SK-N-SH (cell line): ENCODE measurements at regions not wholly inside any gene's neighbourhood (a gene's known extent, or its start where the extent isn't known, plus 50 kb on each side); places are given as distances from the start of the nearest gene placed in this dataset.

Experiments
- CTCF ChIA-PET: fragments of 300-600, 350-600 bp; formaldehyde crosslinking; extraction: SDS; loops from one replicate; lab custom pipeline; 2021; lab: Yijun Ruan, JAX
- POLR2A ChIA-PET: fragments of 350-600 bp; sonication (Branson Sonifier 250); formaldehyde crosslinking; extraction: SDS; loops from one replicate; lab custom pipeline; 2020; ENCODE audit warnings: antibody characterized with exemption, inconsistent platforms; lab: Yijun Ruan, JAX
- DNase-seq: peaks from one replicate; pipeline ENCODE4 v3.0.0; 2012
- H2AFZ ChIP-seq: fragments of 200-600 bp; sonication (generic); 2 replicates; pipeline ENCODE4 v1.8.1; 2016; ENCODE audit warnings: antibody characterized with exemption, mild to moderate bottlenecking, low read depth
- H3F3A ChIP-seq: fragments of 200-600 bp; sonication (generic); replicated peaks from 2 replicates; pipeline ENCODE3; 2016; ENCODE audit warnings: antibody characterized with exemption, mild to moderate bottlenecking; ENCODE audit not compliant: insufficient read depth
- H3K27ac ChIP-seq, 2 experiments: fragments of 200-500 bp in 1 of 2; fragments of 200-600 bp in 1 of 2; sonication (Bioruptor generic) in 1 of 2; sonication (generic), shearing (Covaris generic) in 1 of 2; 2 replicates each; pipeline versions ENCODE4 v1.5.1 to v1.6.1; 2014 to 2016; ENCODE audit warnings: low read depth in 2 of 2, inconsistent platforms in 1 of 2, low read length in 1 of 2, mild to moderate bottlenecking in 1 of 2, mixed read lengths in 1 of 2
- H3K27me3 ChIP-seq: fragments of 200-600 bp; sonication (generic), shearing (Covaris generic); 2 replicates; pipeline ENCODE4 v1.6.1; 2016; ENCODE audit warnings: mixed run types; ENCODE audit not compliant: insufficient read depth
- H3K36me3 ChIP-seq, 2 experiments: fragments of 200-500 bp in 1 of 2; fragments of 200-600 bp in 1 of 2; sonication (Bioruptor generic) in 1 of 2; sonication (generic) in 1 of 2; replicated peaks in 1 of 2; 2 replicates each; pipeline versions ENCODE3 to v1.5.1; 2014 to 2016; ENCODE audit warnings: low read length in 1 of 2, mild to moderate bottlenecking in 1 of 2; ENCODE audit not compliant: insufficient read depth in 2 of 2, control insufficient read depth in 1 of 2
- H3K4me1 ChIP-seq, 2 experiments: fragments of 200-500 bp in 1 of 2; fragments of 200-600 bp in 1 of 2; sonication (Bioruptor generic) in 1 of 2; sonication (generic), shearing (Covaris generic) in 1 of 2; 2 replicates each; pipeline versions ENCODE4 v1.5.1 to v1.6.1; 2014 to 2016; ENCODE audit warnings: low read depth in 1 of 2, low read length in 1 of 2, mixed run types in 1 of 2; ENCODE audit not compliant: insufficient read depth in 2 of 2, control insufficient read depth in 1 of 2
- H3K4me2 ChIP-seq: fragments of 200-600 bp; sonication (generic), shearing (Covaris generic); 2 replicates; pipeline ENCODE4 v1.6.1; 2017; ENCODE audit warnings: mixed run types
- H3K4me3 ChIP-seq, 2 experiments: fragments of 200-500 bp in 1 of 2; fragments of 200-600 bp in 1 of 2; sonication (Bioruptor generic) in 1 of 2; sonication (generic), shearing (Covaris generic) in 1 of 2; 2 replicates each; pipeline versions ENCODE4 v1.5.1 to v1.8.1; 2014 to 2016; ENCODE audit warnings: low read depth in 2 of 2, inconsistent platforms in 1 of 2, low read length in 1 of 2, mild to moderate bottlenecking in 1 of 2, mixed read lengths in 1 of 2, moderate library complexity in 1 of 2
- H3K79me2 ChIP-seq: fragments of 200-600 bp; sonication (generic); 2 replicates; pipeline ENCODE4 v1.8.1; 2017; ENCODE audit warnings: mild to moderate bottlenecking; ENCODE audit not compliant: insufficient read depth
- H3K9ac ChIP-seq: fragments of 200-600 bp; sonication (generic); 2 replicates; pipeline ENCODE4 v1.6.1; 2017; ENCODE audit warnings: mixed run types
- H3K9me2 ChIP-seq: fragments of 200-600 bp; sonication (generic); 2 replicates; pipeline ENCODE4 v1.6.1; 2017; ENCODE audit warnings: mixed run types
- H3K9me3 ChIP-seq: fragments of 200-600 bp; sonication (generic); 2 replicates; pipeline ENCODE4 v1.6.1; 2017; ENCODE audit warnings: mixed run types, mild to moderate bottlenecking, moderate library complexity
- H4K20me1 ChIP-seq: fragments of 200-600 bp; sonication (generic); 2 replicates; pipeline ENCODE4 v1.6.1; 2017; ENCODE audit warnings: mild to moderate bottlenecking, mixed run types; ENCODE audit not compliant: insufficient read depth
- CHD2 ChIP-seq: fragments of 150-350 bp; IDR thresholded peaks from 2 replicates; pipeline ENCODE4 v1.6.1; 2018; ENCODE audit warnings: low read length; ENCODE audit not compliant: partially characterized antibody
- EP300 ChIP-seq, 2 experiments: IDR thresholded peaks; 2 replicates each; pipeline versions ENCODE4 v1.4.0 to v1.6.1; 2012; ENCODE audit warnings: borderline replicate concordance in 1 of 2, low read depth in 1 of 2, low read length in 1 of 2
- FOSL2 ChIP-seq: IDR thresholded peaks from 2 replicates; pipeline ENCODE4 v1.4.0; 2012; ENCODE audit warnings: low read depth, mild to moderate bottlenecking, moderate library complexity, borderline replicate concordance
- FOXJ3 ChIP-seq: sonication (generic); formaldehyde crosslinking; IDR thresholded peaks from 2 replicates; pipeline ENCODE4 v1.5.1; 2020; ENCODE audit warnings: mild to moderate bottlenecking, missing genetic modification reagents
- FOXM1 ChIP-seq: IDR thresholded peaks from 2 replicates; pipeline ENCODE4 v1.4.0; 2012; ENCODE audit warnings: low read depth, mild to moderate bottlenecking
- GATA2 ChIP-seq: sonication (generic); formaldehyde crosslinking; IDR thresholded peaks from 2 replicates; pipeline ENCODE4 v1.5.0; 2020; ENCODE audit warnings: mild to moderate bottlenecking, missing genetic modification reagents
- MEF2A ChIP-seq: IDR thresholded peaks from 2 replicates; pipeline ENCODE4 v1.4.0; 2012; ENCODE audit warnings: low read depth, borderline replicate concordance
- NFIC ChIP-seq: IDR thresholded peaks from 2 replicates; pipeline ENCODE4 v1.4.0; 2012; ENCODE audit warnings: borderline replicate concordance
- NRF1 ChIP-seq: IDR thresholded peaks from 2 replicates; pipeline ENCODE4 v1.6.1; 2012; ENCODE audit warnings: low read depth, mild to moderate bottlenecking, low read length
- RAD21 ChIP-seq: IDR thresholded peaks from 2 replicates; pipeline ENCODE4 v1.6.1; 2012; ENCODE audit warnings: mild to moderate bottlenecking, low read length
- RCOR1 ChIP-seq: fragments of 150-350 bp; IDR thresholded peaks from 2 replicates; pipeline ENCODE4 v1.6.1; 2017; ENCODE audit warnings: antibody characterized with exemption, low read length
- SMC3 ChIP-seq: IDR thresholded peaks from 2 replicates; pipeline ENCODE4 v1.6.1; 2012; ENCODE audit warnings: low read depth, low read length, improper control_type of control experiment
- TCF12 ChIP-seq: IDR thresholded peaks from 2 replicates; pipeline ENCODE4 v1.4.0; 2012
- TEAD4 ChIP-seq: IDR thresholded peaks from 2 replicates; pipeline ENCODE4 v1.4.0; 2012; ENCODE audit warnings: mild to moderate bottlenecking, borderline replicate concordance; ENCODE audit not compliant: insufficient read depth
- YY1 ChIP-seq: IDR thresholded peaks from 2 replicates; pipeline ENCODE4 v1.4.0; 2012; ENCODE audit warnings: low read depth, mild to moderate bottlenecking
- ZBTB33 ChIP-seq: IDR thresholded peaks from 2 replicates; pipeline ENCODE4 v1.4.0; 2012; ENCODE audit warnings: low read depth, borderline replicate concordance
- WGBS: methylation state at CpG from one replicate; pipeline ENCODE4 v1.1.6; 2017; ENCODE audit warnings: low lambda C conversion rate; 5-methylcytosine and 5-hydroxymethylcytosine counted together
- TF ChIP-seq, protein P1 (sequence below): fragments of 150-350 bp; IDR thresholded peaks from 2 replicates; pipeline ENCODE4 v1.6.1; 2016; ENCODE audit warnings: mild to moderate bottlenecking, low read depth, low read length
- TF ChIP-seq, protein P2 (sequence below): IDR thresholded peaks from 2 replicates; pipeline ENCODE4 v1.4.0; 2012; ENCODE audit warnings: low read depth, borderline replicate concordance

DNA sequence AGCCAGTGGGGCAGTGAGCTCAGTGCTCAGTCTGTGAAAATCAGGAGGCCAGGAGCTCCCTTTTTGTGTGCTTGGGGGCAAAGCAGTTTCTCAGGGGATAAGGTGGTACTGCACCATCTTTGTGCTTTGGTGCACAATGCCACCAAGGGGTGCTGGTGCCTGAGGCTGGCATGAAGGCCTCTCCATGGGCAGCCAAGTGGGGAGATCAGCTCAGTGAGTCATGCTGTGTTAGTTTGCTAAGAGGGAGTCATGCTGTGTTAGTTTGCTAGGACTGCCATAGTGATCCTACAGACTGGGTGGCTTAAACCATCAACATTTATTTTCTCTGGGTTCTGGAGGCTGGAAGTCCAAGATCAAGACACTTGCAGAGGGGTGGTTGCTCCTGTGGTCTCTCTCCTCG lies 428.1 kb downstream of the PRDM2 start:
- 0% methylated on average over 1 of the region's 1 CpG for WGBS
- H3K9ac ChIP-seq = no peak overlapping the region
- H3K79me2 ChIP-seq = no peaks in the 10 kb centered on the region
- H3K36me3 ChIP-seq = no peaks in the 10 kb centered on the region
- DNase-seq = no peak
- no peaks in the 10 kb centered on the region for H3K9me3 ChIP-seq
- POLR2A ChIA-PET = no interaction called here
- H3K9me2 ChIP-seq = no peaks in the 10 kb centered on the region
- H3K27ac ChIP-seq = no peak overlapping the region
- no peak overlapping the region for H3K4me2 ChIP-seq
- H2AFZ ChIP-seq = no peak overlapping the region
- H3K27me3 ChIP-seq = no peaks in the 10 kb centered on the region
- H4K20me1 ChIP-seq = no peaks in the 10 kb centered on the region
- TF ChIP-seq FOSL2 = no peak
- TF ChIP-seq GATA2 (CRISPR knock-in tag) = no peak
- no peak for TF ChIP-seq FOXM1
- TF ChIP-seq, protein P1, sequence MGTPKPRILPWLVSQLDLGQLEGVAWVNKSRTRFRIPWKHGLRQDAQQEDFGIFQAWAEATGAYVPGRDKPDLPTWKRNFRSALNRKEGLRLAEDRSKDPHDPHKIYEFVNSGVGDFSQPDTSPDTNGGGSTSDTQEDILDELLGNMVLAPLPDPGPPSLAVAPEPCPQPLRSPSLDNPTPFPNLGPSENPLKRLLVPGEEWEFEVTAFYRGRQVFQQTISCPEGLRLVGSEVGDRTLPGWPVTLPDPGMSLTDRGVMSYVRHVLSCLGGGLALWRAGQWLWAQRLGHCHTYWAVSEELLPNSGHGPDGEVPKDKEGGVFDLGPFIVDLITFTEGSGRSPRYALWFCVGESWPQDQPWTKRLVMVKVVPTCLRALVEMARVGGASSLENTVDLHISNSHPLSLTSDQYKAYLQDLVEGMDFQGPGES = no peak
- TF ChIP-seq NRF1 = no peak
- TF ChIP-seq CHD2 = no peak
- no peak for TF ChIP-seq NFIC
- H3K4me3 ChIP-seq = no peak overlapping the region
- no peaks in the 10 kb centered on the region for H3F3A ChIP-seq
- CTCF ChIA-PET = no interaction called here
- H3K4me1 ChIP-seq = no peaks in the 10 kb centered on the region

GRCh38 chr1:14129009-14129408 lies 429.0 kb downstream of the PRDM2 start:
- H3K79me2 ChIP-seq = no peaks in the 10 kb centered on the region
- H3K27ac ChIP-seq = no peak overlapping the region
- WGBS = 23% methylated on average over 2 of the region's 2 CpGs
- no peaks in the 10 kb centered on the region for H3K9me2 ChIP-seq
- no peak overlapping the region for H3K4me2 ChIP-seq
- H3F3A ChIP-seq = no peaks in the 10 kb centered on the region
- no peaks in the 10 kb centered on the region for H3K36me3 ChIP-seq
- no peak for DNase-seq
- ChIA-PET CTCF (no interaction called here), POLR2A (no interaction called here)
- H4K20me1 ChIP-seq = no peaks in the 10 kb centered on the region
- no peak overlapping the region for H3K9ac ChIP-seq
- no peak overlapping the region for H3K4me3 ChIP-seq
- no peaks in the 10 kb centered on the region for H3K4me1 ChIP-seq
- no peaks in the 10 kb centered on the region for H3K9me3 ChIP-seq
- no peak overlapping the region for H2AFZ ChIP-seq
- TF ChIP-seq, protein P2, sequence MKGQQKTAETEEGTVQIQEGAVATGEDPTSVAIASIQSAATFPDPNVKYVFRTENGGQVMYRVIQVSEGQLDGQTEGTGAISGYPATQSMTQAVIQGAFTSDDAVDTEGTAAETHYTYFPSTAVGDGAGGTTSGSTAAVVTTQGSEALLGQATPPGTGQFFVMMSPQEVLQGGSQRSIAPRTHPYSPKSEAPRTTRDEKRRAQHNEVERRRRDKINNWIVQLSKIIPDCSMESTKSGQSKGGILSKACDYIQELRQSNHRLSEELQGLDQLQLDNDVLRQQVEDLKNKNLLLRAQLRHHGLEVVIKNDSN = no peak
- no peak for TF ChIP-seq EP300 (IDR thresholded peaks at IDR 0.05; ENCODE audit: borderline replicate concordance in 1 of 2, low read depth in 1 of 2, low read length in 1 of 2)
- TF ChIP-seq SMC3 = no peak
- no peak for TF ChIP-seq FOXM1
- TF ChIP-seq MEF2A = no peak
- TF ChIP-seq RAD21 = no peak
- TF ChIP-seq FOSL2 = no peak
- TF ChIP-seq NFIC = no peak
- TF ChIP-seq FOXJ3 = no peak
- TF ChIP-seq RCOR1 = no peak
- no peak for TF ChIP-seq TEAD4
- TF ChIP-seq TCF12 = no peak
- TF ChIP-seq, protein P1 = no peak
- TF ChIP-seq ZBTB33 = no peak
- no peak for TF ChIP-seq YY1
- H3K27me3 ChIP-seq = no peaks in the 10 kb centered on the region
